Prostate gland (tissue), 2 donors: ENCODE measurements at regions not wholly inside any gene's neighbourhood (a gene's known extent, or its start where the extent isn't known, plus 50 kb on each side); places are given as distances from the start of the nearest gene placed in this dataset.

Experiments
- DNase-seq: peaks from one replicate; pipeline ENCODE4 v3.0.0-alpha.2; 2019; ENCODE audit warnings: low spot score
- H3K27ac ChIP-seq, 2 donors: fragments of 200-600 bp; sonication (generic); 2 replicates each; pipeline ENCODE4 v1.5.1; 2017 to 2019
- H3K27me3 ChIP-seq: fragments of 200-600 bp; sonication (generic); replicated peaks from 2 replicates; pipeline ENCODE4 v1.5.1; 2019; ENCODE audit not compliant: insufficient read depth
- H3K36me3 ChIP-seq, 2 donors: fragments of 200-600 bp; sonication (generic); 1 replicate in 1 of 2; 2 replicates in 1 of 2; pipeline versions ENCODE4 v1.5.1 to v1.8.1; 2017 to 2019
- H3K4me1 ChIP-seq: fragments of 200-600 bp; sonication (generic); replicated peaks from 2 replicates; pipeline ENCODE4 v1.5.1; 2019
- H3K4me3 ChIP-seq, 2 donors: fragments of 200-600 bp; sonication (generic); 2 replicates each; pipeline ENCODE4 v1.5.1; 2017 to 2019
- H3K9me3 ChIP-seq: fragments of 200-600 bp; sonication (generic); 2 replicates; pipeline ENCODE4 v1.5.1; 2017
- POLR2A ChIP-seq: fragments of 450-650 bp; IDR thresholded peaks from one replicate; pipeline ENCODE4 v1.6.1; 2016; ENCODE audit warnings: antibody characterized with exemption, mild to moderate bottlenecking
- POLR2AphosphoS5 ChIP-seq: sonication (generic); formaldehyde crosslinking; IDR thresholded peaks from one replicate; pipeline ENCODE4 v1.6.1; 2017; ENCODE audit warnings: antibody characterized with exemption
- WGBS: methylation state at CpG from one replicate; pipeline ENCODE4 v1.1.5; 2018; 5-methylcytosine and 5-hydroxymethylcytosine counted together
- intact Hi-C: fragments of 100-400 bp; cut with DNase I; formaldehyde crosslinking; loops from one replicate; pipeline ENCODE4 v1.14.2; 2022
- TF ChIP-seq, protein P1 (sequence below), 4 experiments: fragments of 200-600 bp in 2 of 4; fragments of 450-650 bp in 2 of 4; sonication (generic) in 2 of 4; IDR thresholded peaks; 1 replicate in 3 of 4; 2 replicates in 1 of 4; pipeline ENCODE4 v1.5.1; 2016 to 2019; ENCODE audit warnings: antibody characterized with exemption in 4 of 4, mild to moderate bottlenecking in 2 of 4, moderate library complexity in 2 of 4

DNA sequence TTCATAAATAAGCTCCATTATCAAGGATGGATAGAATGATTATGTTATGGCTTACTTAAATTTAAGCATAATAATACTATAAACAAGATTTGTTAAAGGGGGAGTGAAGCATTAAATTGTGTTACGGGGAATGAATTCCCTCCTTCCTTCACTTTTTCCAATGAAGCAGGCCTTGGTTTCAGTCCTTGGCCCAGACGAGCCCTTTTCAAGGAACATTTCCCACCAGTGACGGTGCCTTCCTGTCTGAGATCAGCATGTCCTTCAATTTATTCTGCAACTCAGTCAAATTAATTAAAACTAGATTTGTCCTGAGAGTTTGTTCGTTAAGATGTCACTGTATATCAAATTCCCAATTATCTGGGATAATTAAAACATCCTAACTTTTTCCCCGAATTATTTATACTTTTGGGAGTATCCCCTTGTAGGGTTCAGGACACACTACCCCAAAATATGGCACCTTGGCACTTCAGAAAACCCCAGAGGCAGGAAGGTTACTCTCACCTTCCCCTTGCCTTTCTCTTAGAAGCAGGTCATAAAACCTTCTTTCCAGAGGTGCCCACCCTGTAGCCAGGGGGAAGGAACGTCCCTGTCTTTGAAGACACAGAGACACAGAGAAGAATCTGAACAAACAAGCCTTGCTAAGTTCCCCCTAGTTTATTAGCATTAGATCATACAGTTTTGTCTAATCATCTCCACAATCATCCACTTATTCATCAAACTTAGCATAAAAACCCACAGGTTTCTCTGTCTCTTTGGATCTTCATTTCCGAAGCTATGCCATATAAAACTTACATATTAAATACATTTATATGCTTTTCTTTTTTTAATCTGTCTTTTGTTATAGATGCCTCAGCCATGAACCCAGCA lies 86.2 kb upstream of the ARHGAP29 start:
- no peaks in the 10 kb centered on the region for H3K36me3 ChIP-seq
- no peak overlapping the region for H3K27ac ChIP-seq
- 71% methylated on average over 7 of the region's 7 CpGs for WGBS
- TF ChIP-seq, protein P1, sequence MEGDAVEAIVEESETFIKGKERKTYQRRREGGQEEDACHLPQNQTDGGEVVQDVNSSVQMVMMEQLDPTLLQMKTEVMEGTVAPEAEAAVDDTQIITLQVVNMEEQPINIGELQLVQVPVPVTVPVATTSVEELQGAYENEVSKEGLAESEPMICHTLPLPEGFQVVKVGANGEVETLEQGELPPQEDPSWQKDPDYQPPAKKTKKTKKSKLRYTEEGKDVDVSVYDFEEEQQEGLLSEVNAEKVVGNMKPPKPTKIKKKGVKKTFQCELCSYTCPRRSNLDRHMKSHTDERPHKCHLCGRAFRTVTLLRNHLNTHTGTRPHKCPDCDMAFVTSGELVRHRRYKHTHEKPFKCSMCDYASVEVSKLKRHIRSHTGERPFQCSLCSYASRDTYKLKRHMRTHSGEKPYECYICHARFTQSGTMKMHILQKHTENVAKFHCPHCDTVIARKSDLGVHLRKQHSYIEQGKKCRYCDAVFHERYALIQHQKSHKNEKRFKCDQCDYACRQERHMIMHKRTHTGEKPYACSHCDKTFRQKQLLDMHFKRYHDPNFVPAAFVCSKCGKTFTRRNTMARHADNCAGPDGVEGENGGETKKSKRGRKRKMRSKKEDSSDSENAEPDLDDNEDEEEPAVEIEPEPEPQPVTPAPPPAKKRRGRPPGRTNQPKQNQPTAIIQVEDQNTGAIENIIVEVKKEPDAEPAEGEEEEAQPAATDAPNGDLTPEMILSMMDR (IDR thresholded peaks at IDR 0.05): no peak
- TF ChIP-seq POLR2AphosphoS5: no peak
- H3K4me1 ChIP-seq: peaks cover 8% of the 10 kb centered on the region
- no peak for DNase-seq
- no peak overlapping the region for H3K4me3 ChIP-seq
- no peaks in the 10 kb centered on the region for H3K9me3 ChIP-seq
- H3K27me3 ChIP-seq: no peaks in the 10 kb centered on the region
- intact Hi-C loops: no loop called here

DNA sequence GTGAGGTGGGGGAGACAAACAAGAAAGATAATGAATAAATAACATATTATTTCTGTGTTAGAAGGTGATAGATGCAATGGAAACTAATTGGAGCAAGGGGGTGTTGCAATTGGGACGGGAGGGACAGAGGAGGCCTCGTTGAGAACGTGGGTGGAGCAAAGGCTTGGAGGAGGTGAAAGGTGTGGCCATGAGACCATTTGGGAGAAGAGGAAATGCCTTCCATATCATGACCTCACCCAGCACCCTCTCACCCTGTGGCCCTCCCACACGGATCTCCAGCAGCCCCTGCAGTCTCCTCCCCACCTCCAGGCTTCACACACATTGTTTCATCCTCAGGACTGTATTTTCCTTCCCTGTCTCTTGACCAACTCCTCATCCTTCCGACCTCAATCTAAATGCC lies 85.3 kb upstream of the ARHGAP29 start:
- no peaks in the 10 kb centered on the region for H3K9me3 ChIP-seq
- intact Hi-C loops: no loop called here
- WGBS: 62% methylated on average over 5 of the region's 5 CpGs

DNA sequence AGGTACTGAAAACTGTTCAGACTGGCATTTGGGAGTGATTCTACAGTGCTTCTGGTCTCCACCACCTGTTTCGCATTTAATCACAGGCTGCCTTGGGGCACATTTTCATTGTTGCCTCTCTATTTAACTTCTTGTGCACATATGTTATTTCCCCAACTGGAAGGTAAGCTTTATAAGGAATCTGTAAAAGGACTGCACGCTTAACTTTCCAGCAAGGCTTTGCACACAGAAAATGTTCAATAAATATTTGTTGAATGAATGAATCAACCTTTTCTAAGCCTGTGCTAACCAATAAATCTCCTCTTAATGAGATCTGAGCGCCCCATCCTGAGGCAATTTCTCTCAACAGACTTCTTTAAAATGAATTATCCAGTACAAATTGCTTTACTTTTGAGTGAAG lies 84.3 kb upstream of the ARHGAP29 start:
- no peaks in the 10 kb centered on the region for H3K36me3 ChIP-seq
- no peaks in the 10 kb centered on the region for H3K9me3 ChIP-seq
- intact Hi-C loops: no loop called here
- H3K27me3 ChIP-seq: no peaks in the 10 kb centered on the region
- peak; percentile 71 for DNase-seq
- H3K27ac ChIP-seq: peak overlapping the region; percentile 20 to 53
- WGBS: 45% methylated on average over 3 of the region's 3 CpGs
- TF ChIP-seq POLR2AphosphoS5 (peak; percentile 89), POLR2A (no peak)
- H3K4me1 ChIP-seq: peaks cover 8% of the 10 kb centered on the region
- H3K4me3 ChIP-seq: no peak overlapping the region

More for the DNA sequence above, 85.3 kb upstream of the ARHGAP29 start:
- Histone ChIP-seq H3K4me1 (peaks cover 8% of the 10 kb centered on the region), H3K27ac (peak overlapping the region; percentile 7 to 16), H3K36me3 (no peaks in the 10 kb centered on the region), H3K27me3 (no peaks in the 10 kb centered on the region), H3K4me3 (no peak overlapping the region)
- DNase-seq: no peak
- TF ChIP-seq, protein P1 (IDR thresholded peaks at IDR 0.05): no peak
- TF ChIP-seq POLR2A (no peak), POLR2AphosphoS5 (no peak)

DNA sequence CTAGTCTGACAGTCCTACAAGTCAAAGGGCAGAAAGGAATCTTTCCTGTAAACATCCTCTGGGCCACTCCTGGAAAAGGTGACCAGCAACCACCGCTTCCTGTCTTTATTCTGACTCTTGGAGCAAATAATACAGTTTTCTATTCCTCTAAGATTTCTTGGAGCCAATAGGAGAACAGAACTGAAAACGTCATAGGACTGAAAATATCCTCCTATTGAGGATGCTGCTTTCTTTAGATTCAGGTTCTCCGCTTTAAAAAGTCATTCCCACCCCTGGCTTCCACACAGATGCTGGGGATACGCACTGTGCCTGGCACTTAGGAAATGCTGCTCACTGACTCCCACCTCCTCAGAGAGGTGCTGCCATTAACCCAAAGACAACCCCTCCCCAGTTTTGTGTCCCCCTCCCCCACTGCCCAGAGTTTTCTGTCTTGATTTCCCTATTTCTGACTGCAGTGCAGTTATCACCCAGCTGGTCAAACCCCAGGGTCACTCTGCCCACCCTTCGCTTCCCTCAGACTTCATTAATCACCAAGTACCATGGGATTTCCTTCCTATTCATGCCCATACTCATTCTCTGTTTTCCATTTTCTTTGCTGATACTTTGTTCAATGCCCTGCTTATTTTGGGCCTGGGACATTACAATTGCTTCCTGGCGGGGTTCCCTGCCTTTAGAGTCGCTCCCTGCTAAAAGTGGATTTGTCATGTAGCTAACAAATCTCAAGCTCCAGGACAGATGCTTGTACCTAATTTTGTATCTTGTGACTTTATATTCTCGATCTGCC lies 82.1 kb upstream of the ARHGAP29 start:
- 78% methylated on average over 8 of the region's 8 CpGs for WGBS
- TF ChIP-seq, protein P1 (IDR thresholded peaks at IDR 0.05): no peak
- TF ChIP-seq POLR2AphosphoS5 (no peak), POLR2A (no peak)
- Histone ChIP-seq H3K4me3 (no peak overlapping the region), H3K9me3 (no peaks in the 10 kb centered on the region), H3K4me1 (peaks cover 3% of the 10 kb centered on the region), H3K27me3 (no peaks in the 10 kb centered on the region), H3K27ac (peak overlapping the region in 1 of 2 donors; percentile 13), H3K36me3 (no peaks in the 10 kb centered on the region)
- DNase-seq: no peak
- intact Hi-C loops: no loop called here

DNA sequence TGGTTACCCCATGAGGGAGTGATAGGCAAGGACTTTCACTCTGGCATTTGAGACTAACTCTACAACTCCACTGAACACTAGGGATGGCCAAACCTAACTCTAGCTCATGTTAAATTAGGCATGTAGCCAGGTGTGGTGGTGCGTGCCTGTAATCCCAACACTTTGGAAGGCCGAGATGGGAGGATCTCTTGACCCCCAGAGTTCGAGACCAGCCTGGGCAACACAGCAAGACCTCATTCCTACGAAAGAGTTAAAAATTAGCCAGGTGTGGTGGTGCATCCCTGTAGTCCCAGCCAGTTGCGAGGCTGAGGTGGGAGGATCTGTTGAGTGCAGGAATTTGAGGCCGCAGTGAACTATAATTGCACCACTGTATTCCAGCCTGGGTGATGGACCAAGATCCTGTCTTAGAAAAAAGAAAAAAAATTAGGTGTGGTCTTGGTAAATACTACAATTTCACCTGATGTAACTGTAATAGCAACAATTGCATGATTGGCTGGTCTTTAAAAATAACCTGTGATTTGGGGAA lies 81.2 kb upstream of the ARHGAP29 start:
- intact Hi-C loops: no loop called here
- Histone ChIP-seq H3K4me1 (peaks cover 1% of the 10 kb centered on the region), H3K27me3 (no peaks in the 10 kb centered on the region), H3K27ac (no peak overlapping the region), H3K9me3 (no peaks in the 10 kb centered on the region), H3K4me3 (no peak overlapping the region), H3K36me3 (no peaks in the 10 kb centered on the region)
- WGBS: 95% methylated on average over 6 of the region's 6 CpGs
- TF ChIP-seq POLR2A (no peak), POLR2AphosphoS5 (no peak)
- TF ChIP-seq, protein P1 (IDR thresholded peaks at IDR 0.05): no peak
- no peak for DNase-seq
